ENCODE measurements at regions not wholly inside any gene's neighbourhood (a gene's known extent, or its start where the extent isn't known, plus 50 kb on each side); places are given as distances from the start of the nearest gene placed in this dataset.

GRCh38 chr12:42686514-42687172 is 97.1 kb upstream of the PRICKLE1 start:
- no peaks in the 10 kb centered on the region for H3K4me1 Mint-ChIP-seq (ENCODE audit: low read depth)
- no peak overlapping the region for H3K4me3 Mint-ChIP-seq
- peaks cover 4% of the 10 kb centered on the region for H3K27me3 Mint-ChIP-seq (ENCODE audit: insufficient read depth)
- H3K9me3 Mint-ChIP-seq = no peaks in the 10 kb centered on the region; the same call in 1 of the 2 replicates
- no peak overlapping the region for H3K27ac Mint-ChIP-seq
- no peak for TF ChIP-seq CTCF (IDR thresholded peaks at IDR 0.05)
- no peak for DNase-seq
- no peaks in the 10 kb centered on the region for H3K36me3 Mint-ChIP-seq (ENCODE audit: low read depth)

- DNase-seq = no peak
- Mint-ChIP-seq H3K36me3 (ENCODE audit: low read depth) (no peaks in the 10 kb centered on the region), H3K9me3 (no peaks in the 10 kb centered on the region; the same call in 1 of the 2 replicates), H3K4me1 (ENCODE audit: low read depth) (no peaks in the 10 kb centered on the region), H3K4me3 (no peak overlapping the region), H3K27ac (no peak overlapping the region), H3K27me3 (ENCODE audit: insufficient read depth) (peaks cover 4% of the 10 kb centered on the region)
- TF ChIP-seq CTCF (IDR thresholded peaks at IDR 0.05) = no peak
Observed at GRCh38 chr12:42684802-42685071, 95.2 kb upstream of the PRICKLE1 start.

- Mint-ChIP-seq H3K9me3 (no peaks in the 10 kb centered on the region; the same call in 1 of the 2 replicates), H3K27ac (no peak overlapping the region), H3K27me3 (ENCODE audit: insufficient read depth) (peaks cover 4% of the 10 kb centered on the region), H3K4me3 (no peak overlapping the region), H3K4me1 (ENCODE audit: low read depth) (no peaks in the 10 kb centered on the region), H3K36me3 (ENCODE audit: low read depth) (no peaks in the 10 kb centered on the region)
- no peak for TF ChIP-seq CTCF (IDR thresholded peaks at IDR 0.05)
- no peak for DNase-seq
Observed at GRCh38 chr12:42683933-42684801, 94.6 kb upstream of the PRICKLE1 start.

GRCh38 chr12:42683266-42683665 is 93.7 kb upstream of the PRICKLE1 start:
- no peaks in the 10 kb centered on the region for H3K36me3 Mint-ChIP-seq (ENCODE audit: low read depth)

GRCh38 chr12:42679466-42679865 is 89.9 kb upstream of the PRICKLE1 start:
- Mint-ChIP-seq H3K9me3 (peaks cover 4% of the 10 kb centered on the region; the same call in 1 of the 2 replicates), H3K36me3 (ENCODE audit: low read depth) (no peaks in the 10 kb centered on the region), H3K4me3 (no peak overlapping the region), H3K27ac (no peak overlapping the region), H3K27me3 (ENCODE audit: insufficient read depth) (peaks cover 7% of the 10 kb centered on the region), H3K4me1 (ENCODE audit: low read depth) (no peaks in the 10 kb centered on the region)
- no peak for TF ChIP-seq CTCF (IDR thresholded peaks at IDR 0.05)
- no peak for DNase-seq

More at GRCh38 chr12:42683266-42683665, 93.7 kb upstream of the PRICKLE1 start:
- Mint-ChIP-seq H3K4me3 (no peak overlapping the region), H3K27me3 (ENCODE audit: insufficient read depth) (peaks cover 7% of the 10 kb centered on the region), H3K4me1 (ENCODE audit: low read depth) (no peaks in the 10 kb centered on the region), H3K27ac (no peak overlapping the region), H3K9me3 (no peaks in the 10 kb centered on the region; the same call in 1 of the 2 replicates)
- no peak for DNase-seq
- no peak for TF ChIP-seq CTCF (IDR thresholded peaks at IDR 0.05)
